Right hindlimb (tissue), 1 donor: ENCODE measurements at regions not wholly inside any gene's neighbourhood (a gene's known extent, or its start where the extent isn't known, plus 50 kb on each side); places are given as distances from the start of the nearest gene placed in this dataset.
"Not testable (repeated sequence)": the region's sequence is repeated elsewhere in the genome, so short reads cannot be mapped to it uniquely, and the experiment has no call there.

Experiments used
- DNase-seq: peaks from one replicate; pipeline ENCODE4 v3.0.0-alpha.2; 2018

DNA sequence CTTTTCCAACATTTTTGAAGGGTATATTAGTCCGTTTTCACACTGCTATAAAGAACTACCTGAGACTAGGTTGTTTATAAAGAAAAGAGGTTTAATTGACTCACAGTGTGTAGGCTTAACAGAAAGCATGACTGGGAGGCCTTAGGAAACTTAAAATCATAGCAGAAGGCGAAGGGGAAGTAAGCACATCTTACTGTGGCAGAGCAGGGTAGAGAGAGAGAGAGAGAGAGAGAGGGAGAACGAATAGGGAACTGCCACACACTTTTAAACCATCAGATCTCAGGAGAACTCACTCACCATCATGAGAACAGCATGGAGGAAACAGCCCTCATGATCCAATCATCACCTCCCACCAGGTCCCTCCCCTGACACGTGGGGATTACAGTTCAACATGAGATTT, 420.3 kb downstream of the SOCS6 start:
- DNase-seq: no peak

DNA sequence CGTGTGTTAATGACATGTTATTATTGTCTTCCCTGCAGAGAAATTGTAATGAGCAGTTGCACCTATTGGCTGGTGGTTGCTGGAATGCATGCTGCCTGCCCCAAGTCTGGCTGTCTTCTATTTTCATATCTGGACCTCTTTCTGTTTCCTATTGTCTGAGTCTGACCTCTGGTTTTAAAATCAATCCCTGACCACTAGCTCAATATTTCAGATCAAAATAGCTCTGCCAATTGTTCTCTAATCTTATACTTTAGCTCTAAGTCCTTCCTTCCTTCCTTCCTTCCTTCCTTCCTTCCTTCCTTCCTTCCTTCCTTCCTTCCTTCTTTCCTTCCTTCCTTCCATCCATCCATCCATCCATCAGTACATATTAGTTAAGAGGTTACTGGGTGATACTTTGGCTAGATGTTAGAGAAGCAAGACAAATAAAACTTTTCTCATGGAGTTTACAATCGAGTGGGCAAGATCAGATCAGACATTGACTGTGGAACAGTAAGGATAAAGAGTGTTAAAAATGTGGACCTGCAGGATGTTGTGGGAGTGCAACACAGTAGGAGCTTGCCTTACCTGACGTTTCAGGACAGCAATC, 417.1 kb downstream of the SOCS6 start:
- no peak for DNase-seq

DNA sequence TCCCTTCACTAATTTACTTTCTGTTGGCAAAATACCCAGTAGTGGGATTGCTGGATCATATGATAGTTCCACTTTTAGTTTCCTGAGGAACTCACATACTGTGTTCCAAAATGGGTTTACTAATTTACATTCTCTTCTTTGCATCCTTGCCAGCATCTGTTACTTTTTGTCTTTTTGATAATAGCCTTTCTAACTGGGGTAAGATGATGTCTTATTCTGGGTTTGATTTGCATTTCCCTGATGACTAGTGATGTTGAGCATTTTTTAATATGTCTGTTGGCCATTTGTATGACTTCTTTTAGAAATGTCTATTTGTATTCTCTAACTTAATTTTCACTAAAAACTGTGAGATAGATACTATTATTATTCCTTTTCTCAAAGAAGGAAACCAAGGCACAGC, 411.7 kb downstream of the SOCS6 start:
- DNase-seq: no peak

DNA sequence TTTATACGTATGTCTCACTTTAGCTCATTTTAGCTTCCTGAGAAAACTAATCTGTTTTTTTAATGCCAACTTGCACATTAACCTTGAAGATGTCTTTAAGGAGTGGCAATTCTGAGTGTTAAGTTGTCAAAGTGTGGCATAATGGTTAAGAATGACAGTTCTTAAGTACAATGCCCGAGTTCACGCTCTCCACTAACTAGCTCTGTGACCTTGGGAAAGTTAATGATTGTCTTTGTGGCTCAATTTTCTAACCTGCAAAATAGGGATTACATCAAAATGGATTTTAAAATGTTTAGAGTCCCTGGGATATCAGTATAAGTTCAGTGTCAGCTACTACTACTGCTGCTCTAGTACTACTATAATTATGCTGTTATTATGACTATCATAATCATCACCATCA, 409.7 kb downstream of the SOCS6 start:
- no peak for DNase-seq

DNA sequence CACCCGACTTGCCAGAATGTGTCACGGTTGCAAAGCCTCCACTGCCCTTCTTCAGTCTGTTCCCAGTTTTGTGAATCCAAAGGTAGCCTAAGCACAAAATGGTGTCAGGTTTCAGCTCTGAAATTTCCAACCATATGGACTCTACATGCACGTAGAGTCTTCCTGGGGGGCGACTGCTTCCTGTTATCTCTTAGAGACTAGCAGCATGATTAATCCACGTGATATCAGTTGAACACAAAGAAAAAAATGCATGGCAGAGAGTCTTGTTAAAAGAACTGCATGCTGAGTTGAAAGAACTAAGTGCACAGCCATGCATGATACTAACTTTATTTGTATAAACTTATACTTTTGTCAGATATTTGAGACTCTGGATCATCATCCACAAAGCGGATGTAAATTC, 404.4 kb downstream of the SOCS6 start:
- DNase-seq: no peak

DNA sequence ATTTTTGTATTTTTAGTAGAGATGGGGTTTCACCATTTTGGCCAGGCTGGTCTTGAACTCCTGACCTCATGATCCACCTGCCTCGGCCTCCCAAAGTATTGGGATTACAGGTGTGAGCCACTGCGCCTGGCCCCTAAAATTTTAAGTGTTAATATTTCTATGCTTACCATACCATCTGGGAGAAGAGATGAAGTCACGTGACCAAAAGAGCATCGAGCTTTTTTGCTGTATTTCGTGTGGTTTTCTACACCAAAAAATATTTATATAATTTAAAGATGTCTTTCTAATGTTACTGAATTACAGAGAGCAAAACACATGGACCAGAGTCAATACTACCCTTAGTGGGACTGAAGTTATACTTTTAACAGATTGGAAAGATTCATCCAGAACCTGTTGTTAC, 400.9 kb downstream of the SOCS6 start:
- not testable (repeated sequence) for DNase-seq

DNA sequence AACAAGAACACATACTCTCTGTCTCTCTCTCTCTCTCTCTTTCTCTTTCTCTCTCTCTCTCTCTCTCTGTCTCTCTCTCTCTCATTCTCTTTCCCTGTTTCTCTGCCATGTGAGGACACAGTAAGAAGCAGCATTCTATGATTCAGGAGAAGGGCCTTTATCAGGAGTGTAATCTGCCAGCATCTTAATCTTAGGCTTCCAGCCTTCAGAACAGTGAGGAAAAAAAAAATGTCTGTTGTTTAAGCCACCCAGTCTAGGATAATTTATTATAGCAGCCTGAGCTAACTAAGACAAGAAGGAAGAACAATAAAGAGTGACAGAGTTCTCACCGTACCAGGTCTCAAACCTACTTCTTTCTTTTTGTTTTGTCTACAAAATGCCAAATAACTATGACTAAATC, 399.4 kb downstream of the SOCS6 start:
- no peak for DNase-seq

DNA sequence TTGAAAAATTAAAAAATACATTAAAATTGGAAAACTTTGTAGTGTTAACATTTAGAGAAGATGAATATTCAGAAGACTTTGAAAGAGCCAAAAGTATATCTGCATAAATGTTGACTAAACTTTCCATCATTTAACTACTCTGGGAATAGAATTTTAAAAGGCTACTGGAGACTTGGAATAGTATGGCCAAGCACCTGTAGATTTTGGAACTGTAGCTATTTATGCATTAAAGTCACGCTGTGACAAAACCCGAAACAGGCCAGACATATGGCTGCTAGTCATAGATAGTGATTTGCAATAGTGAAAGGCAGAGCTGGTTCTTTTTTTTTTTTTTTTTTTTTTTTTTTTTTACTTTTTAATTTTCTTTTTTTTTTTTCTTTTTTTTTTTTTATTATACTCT, 396.0 kb downstream of the SOCS6 start:
- DNase-seq: no peak

DNA sequence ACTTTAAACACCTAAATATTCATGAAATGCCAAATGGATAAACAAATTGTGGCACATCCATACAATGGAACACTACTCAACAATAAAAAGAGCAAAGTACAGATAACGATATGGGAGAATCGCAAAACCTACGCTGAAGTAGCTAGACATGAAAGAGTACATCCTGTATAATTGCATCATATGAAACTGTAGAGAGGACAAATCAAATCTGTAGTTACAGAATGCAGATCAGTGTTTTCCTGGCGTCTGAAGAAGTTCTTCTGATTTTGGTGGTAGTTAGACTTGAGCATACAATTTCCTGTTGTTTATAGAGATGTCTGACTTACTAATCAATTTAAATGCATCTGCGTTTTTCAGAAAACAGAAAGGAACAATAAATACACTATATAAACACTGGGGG, 394.4 kb downstream of the SOCS6 start:
- DNase-seq: no peak

DNA sequence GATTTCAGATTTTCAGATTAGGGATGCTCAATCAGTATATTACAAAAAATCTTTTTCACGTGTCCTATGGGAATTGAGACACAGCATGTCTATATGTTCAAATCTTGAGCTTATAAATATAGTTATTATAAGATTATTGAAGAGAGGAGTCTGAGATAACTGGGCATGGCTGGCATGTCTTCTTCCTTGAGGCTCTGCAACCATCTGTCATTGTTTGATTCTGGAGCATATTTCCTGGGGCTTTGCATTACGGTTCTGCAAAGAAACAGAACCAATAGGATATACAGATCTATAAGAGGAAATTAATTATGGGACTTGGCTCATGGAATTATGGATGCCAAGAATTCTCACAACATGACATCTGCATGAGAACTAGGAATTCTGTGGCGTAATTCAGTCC, 386.1 kb downstream of the SOCS6 start:
- no peak for DNase-seq

DNA sequence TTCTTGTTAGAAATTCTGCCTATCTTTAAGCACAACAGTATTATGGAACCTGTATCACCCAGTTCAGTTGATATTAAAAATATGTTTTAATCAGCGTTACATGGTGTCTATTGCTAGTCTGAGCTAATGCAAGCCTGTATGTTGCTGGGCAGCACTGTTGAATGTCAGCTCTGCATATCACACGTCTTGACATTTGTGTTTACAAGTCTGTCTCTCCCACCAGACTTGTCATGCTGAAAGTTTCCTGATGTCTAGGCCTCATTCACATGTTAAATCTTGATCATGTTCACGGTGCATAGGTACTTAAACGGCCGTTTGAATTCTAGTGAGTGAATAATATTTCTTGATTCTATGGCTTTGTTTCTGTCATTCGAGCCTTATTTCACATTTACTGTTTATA, 385.0 kb downstream of the SOCS6 start:
- DNase-seq: no peak

DNA sequence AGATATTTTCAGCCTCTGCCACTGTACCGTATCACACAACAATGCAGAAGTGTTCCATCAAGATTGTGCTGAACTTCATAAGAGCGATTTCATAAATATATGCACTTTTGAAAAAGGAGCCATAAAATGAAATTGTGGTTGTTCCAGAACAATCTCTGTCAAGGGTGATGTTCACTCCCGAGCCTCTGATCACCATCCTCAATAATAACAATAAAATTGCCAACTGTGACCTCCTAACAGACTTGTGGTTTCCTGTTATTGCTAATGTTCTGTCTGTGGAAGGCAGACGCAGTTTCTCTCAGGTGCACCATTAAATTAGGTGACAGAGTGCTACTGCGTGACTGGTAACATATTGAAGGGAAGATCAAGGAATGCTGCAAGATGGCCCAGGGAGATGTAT, 383.7 kb downstream of the SOCS6 start:
- DNase-seq: no peak

DNA sequence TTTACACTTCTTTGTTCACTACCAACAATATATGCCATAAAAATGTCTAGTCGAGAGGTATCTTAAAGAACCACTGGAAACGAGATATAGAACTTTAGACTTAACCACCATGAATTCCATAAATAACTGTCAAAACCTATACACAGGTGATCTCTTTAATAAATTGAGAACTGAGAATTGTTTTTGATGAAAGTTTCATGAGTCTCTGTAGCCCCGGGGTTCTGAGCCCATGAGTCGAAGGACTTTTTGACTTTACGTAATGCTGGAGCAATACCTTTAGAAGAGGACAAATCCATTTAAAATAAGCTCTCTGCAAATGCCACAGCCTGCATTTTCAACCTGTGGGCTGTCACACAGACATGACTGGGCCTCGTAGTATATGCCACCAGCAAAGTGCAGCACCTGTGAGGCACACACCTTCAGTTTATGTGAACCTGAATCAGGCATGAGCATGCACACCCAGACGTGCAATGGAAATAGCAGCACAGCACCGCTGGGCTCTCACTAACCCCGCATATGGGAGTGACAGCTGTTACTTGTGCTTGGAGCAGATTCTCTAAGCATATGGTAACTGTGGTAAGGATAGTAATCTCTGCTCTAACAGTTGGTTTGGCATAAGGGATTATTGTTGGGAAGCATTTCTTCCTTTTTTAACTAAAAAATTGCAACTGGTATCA, 383.2 kb downstream of the SOCS6 start:
- DNase-seq: no peak

DNA sequence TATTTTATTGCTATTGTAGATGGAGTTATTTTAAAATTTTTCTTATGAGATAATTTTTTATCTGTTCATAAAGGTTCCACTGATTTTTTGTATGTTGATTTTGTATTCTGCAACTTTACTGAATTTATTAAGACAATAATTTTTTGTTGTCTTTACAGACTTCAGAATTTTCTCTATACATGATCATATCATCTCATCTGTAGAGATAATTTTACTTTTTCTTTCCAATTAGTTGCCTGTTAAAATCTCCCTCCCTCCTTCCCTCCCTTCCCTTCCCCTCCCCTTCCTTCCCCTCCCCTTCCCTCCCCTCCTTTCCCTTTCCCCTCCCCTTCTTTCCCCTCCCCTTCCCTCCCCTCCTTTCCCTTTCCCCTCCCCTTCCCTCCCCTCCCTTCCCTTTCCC, 378.1 kb downstream of the SOCS6 start:
- DNase-seq: no peak

DNA sequence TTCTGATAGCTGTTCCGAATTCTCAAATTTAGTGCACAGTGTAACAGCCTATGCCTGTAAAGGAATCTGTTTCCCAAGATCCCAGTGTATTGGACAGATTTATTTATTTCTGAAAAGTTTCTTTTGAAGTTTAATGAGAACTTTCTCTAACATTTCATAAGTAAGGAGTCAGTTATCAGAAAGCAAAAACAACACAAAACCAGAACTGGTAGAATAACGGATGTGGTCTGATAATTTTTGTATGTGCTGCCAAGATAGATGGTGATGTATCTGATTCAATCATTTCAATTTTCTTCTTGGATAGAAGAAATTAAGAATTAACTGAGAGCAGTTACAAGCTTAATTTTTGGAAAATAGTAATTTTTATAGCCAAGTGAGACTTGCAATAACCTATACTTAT, 374.3 kb downstream of the SOCS6 start:
- DNase-seq: no peak

DNA sequence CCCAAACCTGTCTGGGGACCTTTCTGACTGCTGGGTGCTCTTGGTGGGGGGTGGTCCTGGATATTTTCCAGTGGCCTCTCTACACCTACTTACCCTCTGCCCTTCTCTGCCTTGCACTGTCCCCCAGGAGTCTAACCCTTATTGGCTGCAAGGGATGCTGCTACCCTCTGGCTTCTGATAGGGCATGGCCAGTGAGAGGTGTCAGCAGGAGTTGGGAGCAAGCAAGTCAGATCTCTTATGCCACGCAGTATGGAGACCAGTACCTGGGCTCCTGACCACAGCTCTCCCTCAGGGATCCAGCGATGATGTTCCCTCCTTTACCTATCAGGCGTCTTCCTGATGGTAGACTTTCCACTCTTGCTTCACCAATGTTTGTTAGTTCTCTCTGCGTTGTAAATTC, 373.7 kb downstream of the SOCS6 start:
- DNase-seq: no peak

DNA sequence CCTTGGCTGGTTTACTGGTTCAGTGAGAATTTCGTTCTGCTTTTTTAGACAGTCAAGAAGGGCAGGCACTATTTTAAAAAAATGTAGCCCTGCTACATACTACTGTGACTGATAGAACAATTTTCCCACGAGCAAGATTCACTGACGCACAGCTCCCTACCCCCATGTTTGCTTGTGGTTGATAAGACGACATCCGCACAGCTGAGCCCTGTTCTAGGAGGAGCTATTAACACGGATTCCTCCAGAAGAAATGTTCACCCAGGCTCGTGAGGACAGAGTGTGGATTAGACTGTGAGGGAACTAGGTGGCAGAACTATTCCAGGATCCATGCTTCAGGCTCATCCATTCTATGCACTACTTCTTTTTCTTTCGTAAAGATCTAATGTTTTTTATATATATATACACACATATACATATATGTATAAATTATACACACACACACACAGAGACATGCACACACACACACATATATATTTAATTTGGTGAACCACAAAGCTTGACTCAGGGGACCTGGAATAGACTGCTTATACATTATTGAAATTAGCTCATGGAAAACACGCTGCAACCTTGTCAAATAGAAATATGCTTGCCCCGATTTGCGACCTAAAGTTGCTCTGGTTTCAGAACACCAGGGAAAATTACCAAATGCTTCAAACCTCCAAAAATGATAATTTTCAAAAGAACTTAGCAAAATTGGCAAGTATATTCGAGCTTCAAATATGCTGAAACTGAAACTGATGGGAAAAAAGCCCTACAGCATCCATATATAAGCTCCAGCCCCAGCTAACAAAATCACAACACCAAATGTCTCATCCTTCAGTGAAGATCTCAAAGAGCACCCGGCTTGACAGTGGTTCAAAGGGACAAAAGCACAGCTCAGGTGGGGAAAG, 370.4 kb downstream of the SOCS6 start:
- no peak for DNase-seq

DNA sequence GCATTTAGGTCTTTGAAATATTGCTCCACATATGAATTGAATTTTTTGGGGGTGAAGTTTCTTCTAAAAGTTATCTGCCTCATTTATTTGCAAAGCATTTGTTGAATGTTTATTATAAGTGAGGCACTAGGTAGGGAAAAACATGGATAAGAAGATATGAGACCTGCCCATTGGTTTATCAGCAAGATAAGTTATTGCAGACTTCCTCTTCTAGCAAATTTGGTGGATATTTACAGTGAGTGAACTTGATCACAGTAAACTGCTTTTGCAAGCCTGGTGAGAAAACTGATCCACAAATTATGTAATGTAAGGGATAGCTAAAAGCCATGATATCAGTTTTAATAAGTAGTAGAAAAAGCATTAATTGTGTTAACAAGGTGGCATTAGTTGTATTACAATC, 364.8 kb downstream of the SOCS6 start:
- no peak for DNase-seq

DNA sequence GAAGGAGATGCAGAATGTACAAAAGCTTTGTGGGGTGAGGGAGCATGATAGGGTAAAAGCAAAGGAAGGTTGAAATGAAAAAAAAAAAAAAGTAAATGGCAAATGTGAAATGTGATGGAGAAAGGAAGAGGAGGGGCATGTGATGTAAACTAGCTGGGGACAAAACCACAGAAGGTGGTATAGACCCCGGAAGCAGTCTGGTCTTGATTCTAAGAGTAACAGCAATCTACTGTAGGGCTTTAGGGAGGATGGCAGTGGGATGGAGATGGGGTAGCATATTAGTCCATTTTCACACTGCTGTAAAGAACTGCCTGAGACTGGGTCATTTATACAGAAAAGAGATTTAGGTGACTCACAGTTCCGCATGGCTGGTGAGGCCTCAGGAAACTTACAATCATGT, 362.0 kb downstream of the SOCS6 start:
- no peak for DNase-seq

DNA sequence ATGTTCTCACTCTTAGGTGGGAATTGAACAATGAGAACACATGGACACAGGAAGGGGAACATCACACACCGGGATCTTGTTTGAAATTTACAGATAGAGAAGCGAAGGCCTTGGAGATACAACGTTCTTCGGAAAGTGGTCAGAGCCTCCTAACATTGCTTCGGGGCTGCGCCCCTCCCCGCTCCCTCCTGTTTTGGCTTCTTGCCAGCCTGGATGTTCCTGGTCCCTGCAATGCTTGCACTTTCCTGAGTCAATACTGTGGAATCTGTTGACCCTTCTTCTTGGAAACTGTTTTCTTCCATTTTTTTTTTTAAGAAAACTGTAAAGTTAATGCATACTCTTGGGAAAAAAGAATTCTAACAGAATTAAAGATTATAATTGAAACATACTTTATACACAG, 360.8 kb downstream of the SOCS6 start:
- no peak for DNase-seq

DNA sequence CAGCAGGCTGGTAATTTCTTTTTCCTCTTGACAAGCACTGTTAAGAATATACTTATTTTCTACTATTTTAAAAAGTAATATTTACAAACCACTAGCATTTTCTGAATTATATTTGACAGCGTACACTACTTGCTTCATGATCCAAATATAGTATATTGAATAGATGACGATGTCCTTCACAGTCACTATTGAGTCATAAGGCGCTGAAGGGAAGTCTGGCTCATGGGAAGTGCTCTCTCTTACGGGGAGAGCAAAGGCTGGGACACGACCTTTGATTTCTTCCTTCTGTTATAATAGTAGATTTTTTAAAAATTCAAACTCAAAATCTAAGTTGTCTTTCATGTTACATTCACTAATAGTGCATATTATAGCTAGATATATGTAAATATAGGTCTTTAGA, 357.1 kb downstream of the SOCS6 start:
- no peak for DNase-seq

DNA sequence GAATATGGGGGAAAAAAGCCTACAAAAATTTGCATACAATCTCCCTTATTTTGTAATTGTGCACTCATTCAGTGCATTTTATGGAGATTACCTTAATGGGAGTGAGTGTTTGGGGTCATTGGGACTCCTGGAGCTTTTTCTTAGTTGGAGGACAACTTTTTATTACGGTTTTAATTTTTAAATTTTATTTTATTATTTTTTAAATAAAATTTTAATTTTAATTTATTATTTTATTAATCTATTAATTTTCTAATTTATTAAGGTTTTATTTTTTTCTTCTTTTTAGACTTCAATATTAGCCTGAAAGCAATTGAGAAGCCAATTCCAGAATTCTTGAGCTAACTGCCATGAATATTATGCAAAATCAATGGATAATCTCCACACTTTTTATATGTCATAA, 355.0 kb downstream of the SOCS6 start:
- no peak for DNase-seq

DNA sequence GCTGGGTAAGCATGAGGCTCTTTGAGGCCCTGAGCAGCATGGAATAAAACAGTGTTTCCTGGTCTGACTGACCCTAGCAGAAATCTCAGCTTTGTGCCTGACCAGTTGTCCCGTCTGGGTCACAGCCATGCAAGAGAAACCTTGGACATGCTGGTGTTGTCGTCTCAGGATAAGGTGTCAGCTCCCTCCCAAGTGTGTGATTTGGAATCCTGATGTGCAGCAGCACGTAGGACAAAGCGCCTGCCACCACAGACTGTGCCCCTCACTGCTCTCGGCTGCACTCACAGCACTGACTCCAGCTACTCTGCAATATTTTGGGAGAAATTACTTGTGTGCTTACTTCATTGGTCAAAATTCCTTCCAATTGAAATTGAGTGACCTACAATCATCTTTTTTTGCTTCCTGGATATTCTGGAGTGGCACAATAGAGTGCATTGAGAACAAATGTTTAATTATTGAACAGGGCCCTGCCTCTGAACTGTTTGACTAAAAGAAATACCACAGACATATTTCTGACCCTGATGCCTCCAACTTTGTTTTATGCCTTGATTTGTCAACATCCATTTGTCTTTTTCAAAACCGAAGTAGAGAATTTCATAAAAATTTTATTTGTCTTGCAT, 352.4 kb downstream of the SOCS6 start:
- no peak for DNase-seq
